ENCODE measurements at regions not wholly inside any gene's neighbourhood (a gene's known extent, or its start where the extent isn't known, plus 50 kb on each side); places are given as distances from the start of the nearest gene placed in this dataset.

DNA sequence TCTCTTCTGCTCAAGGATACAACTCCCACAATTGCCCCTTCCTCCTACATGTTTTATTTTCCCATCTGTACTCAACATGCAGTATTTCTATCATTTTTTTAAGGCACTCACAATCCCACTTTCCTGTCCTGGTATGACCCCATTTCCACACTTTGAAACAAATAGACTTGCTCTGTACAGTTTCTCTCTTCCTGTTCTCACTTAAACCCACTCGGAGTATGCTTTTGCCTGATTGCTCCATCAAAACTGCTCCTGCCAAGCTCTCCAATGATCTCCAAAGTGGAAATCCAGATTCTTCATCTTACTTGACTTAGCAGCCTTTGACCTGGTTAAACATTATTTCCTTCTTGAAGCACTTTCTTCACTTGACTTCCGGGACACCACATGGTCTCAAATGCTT is 384.5 kb downstream of the SEC23A start:
- TF ChIP-seq, protein P1, sequence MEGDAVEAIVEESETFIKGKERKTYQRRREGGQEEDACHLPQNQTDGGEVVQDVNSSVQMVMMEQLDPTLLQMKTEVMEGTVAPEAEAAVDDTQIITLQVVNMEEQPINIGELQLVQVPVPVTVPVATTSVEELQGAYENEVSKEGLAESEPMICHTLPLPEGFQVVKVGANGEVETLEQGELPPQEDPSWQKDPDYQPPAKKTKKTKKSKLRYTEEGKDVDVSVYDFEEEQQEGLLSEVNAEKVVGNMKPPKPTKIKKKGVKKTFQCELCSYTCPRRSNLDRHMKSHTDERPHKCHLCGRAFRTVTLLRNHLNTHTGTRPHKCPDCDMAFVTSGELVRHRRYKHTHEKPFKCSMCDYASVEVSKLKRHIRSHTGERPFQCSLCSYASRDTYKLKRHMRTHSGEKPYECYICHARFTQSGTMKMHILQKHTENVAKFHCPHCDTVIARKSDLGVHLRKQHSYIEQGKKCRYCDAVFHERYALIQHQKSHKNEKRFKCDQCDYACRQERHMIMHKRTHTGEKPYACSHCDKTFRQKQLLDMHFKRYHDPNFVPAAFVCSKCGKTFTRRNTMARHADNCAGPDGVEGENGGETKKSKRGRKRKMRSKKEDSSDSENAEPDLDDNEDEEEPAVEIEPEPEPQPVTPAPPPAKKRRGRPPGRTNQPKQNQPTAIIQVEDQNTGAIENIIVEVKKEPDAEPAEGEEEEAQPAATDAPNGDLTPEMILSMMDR (tag by site-specific recombination; IDR thresholded peaks at IDR 0.05) = no peak
- no peak for TF ChIP-seq ZNF549 (tag by site-specific recombination; IDR thresholded peaks at IDR 0.05)
- TF ChIP-seq ZBTB20 (tag by site-specific recombination; IDR thresholded peaks at IDR 0.05) = no peak
- TF ChIP-seq, protein P2, sequence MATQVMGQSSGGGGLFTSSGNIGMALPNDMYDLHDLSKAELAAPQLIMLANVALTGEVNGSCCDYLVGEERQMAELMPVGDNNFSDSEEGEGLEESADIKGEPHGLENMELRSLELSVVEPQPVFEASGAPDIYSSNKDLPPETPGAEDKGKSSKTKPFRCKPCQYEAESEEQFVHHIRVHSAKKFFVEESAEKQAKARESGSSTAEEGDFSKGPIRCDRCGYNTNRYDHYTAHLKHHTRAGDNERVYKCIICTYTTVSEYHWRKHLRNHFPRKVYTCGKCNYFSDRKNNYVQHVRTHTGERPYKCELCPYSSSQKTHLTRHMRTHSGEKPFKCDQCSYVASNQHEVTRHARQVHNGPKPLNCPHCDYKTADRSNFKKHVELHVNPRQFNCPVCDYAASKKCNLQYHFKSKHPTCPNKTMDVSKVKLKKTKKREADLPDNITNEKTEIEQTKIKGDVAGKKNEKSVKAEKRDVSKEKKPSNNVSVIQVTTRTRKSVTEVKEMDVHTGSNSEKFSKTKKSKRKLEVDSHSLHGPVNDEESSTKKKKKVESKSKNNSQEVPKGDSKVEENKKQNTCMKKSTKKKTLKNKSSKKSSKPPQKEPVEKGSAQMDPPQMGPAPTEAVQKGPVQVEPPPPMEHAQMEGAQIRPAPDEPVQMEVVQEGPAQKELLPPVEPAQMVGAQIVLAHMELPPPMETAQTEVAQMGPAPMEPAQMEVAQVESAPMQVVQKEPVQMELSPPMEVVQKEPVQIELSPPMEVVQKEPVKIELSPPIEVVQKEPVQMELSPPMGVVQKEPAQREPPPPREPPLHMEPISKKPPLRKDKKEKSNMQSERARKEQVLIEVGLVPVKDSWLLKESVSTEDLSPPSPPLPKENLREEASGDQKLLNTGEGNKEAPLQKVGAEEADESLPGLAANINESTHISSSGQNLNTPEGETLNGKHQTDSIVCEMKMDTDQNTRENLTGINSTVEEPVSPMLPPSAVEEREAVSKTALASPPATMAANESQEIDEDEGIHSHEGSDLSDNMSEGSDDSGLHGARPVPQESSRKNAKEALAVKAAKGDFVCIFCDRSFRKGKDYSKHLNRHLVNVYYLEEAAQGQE (tag by site-specific recombination; IDR thresholded peaks at IDR 0.05) = no peak
- TF ChIP-seq HOXA7 (CRISPR knock-in tag; IDR thresholded peaks at IDR 0.05; ENCODE audit: borderline replicate concordance) = no peak
- TF ChIP-seq GFI1B (tag by site-specific recombination; IDR thresholded peaks at IDR 0.05) = no peak
- no peak for TF ChIP-seq ZNF341 (tag by site-specific recombination; IDR thresholded peaks at IDR 0.05; ENCODE audit: low read depth)
- TF ChIP-seq, protein P3, sequence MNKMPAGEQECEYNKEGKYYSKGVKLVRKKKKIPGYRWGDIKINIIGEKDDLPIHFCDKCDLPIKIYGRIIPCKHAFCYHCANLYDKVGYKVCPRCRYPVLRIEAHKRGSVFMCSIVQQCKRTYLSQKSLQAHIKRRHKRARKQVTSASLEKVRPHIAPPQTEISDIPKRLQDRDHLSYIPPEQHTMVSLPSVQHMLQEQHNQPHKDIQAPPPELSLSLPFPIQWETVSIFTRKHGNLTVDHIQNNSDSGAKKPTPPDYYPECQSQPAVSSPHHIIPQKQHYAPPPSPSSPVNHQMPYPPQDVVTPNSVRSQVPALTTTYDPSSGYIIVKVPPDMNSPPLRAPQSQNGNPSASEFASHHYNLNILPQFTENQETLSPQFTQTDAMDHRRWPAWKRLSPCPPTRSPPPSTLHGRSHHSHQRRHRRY (tag by site-specific recombination; IDR thresholded peaks at IDR 0.05) = no peak
- TF ChIP-seq SP2 (tag by site-specific recombination; IDR thresholded peaks at IDR 0.05) = no peak
- TF ChIP-seq OSR2 (tag by site-specific recombination; IDR thresholded peaks at IDR 0.05) = no peak
- no peak for TF ChIP-seq ZNF785 (tag by site-specific recombination; IDR thresholded peaks at IDR 0.05)
- TF ChIP-seq, protein P4, sequence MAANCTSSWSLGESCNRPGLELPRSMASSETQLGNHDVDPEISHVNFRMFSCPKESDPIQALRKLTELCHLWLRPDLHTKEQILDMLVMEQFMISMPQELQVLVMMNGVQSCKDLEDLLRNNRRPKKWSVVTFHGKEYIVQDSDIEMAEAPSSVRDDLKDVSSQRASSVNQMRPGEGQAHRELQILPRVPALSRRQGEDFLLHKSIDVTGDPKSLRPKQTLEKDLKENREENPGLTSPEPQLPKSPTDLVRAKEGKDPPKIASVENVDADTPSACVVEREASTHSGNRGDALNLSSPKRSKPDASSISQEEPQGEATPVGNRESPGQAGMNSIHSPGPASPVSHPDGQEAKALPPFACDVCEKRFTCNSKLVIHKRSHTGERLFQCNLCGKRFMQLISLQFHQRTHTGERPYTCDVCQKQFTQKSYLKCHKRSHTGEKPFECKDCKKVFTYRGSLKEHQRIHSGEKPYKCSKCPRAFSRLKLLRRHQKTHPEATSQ (tag by site-specific recombination; IDR thresholded peaks at IDR 0.05) = no peak

Measured in HEK293 (cell line).